Umbilical cord (tissue), 1 donor: ENCODE measurements at regions not wholly inside any gene's neighbourhood (a gene's known extent, or its start where the extent isn't known, plus 50 kb on each side); places are given as distances from the start of the nearest gene placed in this dataset.
A peak's percentile ranks its signal among the peaks of the same experiment; 100 is the strongest.
"Not testable (repeated sequence)": the region's sequence is repeated elsewhere in the genome, so short reads cannot be mapped to it uniquely, and the experiment has no call there.

ENCODE experiments used
- DNase-seq: peaks from one replicate; pipeline ENCODE4 v3.0.0-alpha.2; 2015; ENCODE audit warnings: low spot score

DNA sequence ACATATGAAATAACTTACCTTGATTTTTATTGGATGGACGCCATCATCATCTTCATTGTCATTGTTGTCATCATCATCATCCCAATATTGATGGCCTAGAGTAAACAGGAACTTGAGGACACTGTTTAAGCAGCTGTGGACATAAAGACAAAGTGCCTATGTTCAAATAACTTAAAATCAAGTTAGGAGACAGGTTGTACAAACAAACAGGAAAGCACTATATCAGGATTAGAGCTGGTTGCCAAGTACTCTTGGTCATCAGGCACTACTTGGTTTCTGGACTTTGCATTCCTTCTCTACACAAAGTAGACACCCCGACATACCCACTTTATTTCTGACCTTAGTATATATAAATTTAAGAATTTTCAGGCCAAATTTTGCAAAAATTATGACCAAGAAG is 608.6 kb downstream of the KLHL13 start:
- no peak for DNase-seq

DNA sequence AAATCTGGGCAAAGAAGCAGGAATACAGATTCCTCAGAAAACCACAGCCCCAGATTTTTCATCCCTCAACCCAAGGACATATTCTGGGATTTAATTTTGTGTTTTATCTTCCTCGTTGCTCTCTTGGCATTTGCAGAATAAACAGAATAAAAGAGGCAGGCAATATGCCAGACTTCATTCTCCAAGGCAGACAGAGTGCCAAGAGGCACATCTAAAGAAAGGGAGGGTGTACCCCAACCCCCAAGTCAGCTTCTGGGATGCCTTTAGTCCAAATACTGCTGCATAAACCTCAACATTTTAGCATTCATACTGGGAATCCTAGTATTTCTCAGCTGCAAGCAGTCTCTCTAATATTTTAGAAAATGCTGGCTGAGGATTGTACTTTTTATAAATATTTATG is 629.2 kb downstream of the KLHL13 start:
- peak; percentile 0 for DNase-seq

DNA sequence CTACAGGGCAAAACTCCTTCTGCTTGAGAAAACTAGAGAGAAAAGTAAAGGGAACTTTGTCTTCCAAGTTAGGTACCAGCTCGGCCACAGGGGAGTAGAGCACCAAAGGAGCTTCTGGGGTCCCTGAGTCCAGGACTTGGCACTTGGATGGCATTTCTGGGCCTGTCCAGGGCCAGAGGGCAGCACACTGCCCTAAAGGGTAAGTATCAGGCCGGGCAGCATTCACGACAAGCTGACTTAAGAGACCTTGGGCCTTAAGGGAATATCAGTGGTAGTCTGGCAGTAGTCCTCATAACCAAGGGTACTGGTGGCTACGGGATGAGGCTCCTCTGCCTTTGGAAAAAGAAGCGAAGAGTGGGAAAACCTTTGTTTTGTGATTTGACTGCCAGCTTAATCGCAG is 632.7 kb downstream of the KLHL13 start:
- DNase-seq: no peak

- DNase-seq: no peak
Measured at GRCh38 chrX:117458243-117458968, 658.2 kb downstream of the KLHL13 start.

DNA sequence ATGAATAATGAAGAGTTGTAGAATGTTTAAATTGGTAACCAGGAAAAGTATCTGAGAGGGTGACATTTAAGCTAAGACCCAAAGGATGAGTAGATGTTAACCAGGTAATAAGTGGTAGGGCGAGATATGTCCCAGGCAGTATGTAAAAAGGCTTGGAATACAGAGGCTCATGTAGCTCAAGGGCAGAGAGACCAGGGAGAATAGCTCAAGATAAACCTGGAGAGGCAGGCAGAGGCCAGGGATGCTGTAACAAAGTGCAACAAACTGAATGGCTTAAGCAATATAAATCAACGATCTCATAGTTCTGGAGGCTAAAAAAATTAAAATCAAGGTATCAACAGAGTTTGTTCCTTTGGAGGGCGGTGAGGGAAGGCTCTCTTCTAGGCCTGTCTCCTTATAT is 660.8 kb downstream of the KLHL13 start:
- no peak for DNase-seq

DNA sequence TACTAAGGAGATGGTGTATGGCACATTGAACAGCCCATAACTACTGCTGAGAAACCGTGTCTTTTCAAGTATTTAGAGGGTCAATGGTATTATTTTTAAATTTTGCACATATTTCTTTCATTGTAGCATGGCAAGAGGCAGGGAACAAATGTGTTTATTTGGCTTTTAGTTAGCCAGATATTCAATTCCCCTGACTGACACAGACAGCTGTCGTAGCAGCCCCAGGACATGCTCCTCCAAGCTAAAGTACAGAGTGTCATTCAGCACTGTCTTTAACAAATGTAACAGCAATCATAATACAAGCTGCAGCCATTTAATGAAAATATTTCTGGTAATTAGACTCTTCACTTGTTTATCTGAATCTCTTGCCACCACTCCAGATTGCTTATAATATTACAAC is 687.1 kb downstream of the KLHL13 start:
- DNase-seq: no peak

DNA sequence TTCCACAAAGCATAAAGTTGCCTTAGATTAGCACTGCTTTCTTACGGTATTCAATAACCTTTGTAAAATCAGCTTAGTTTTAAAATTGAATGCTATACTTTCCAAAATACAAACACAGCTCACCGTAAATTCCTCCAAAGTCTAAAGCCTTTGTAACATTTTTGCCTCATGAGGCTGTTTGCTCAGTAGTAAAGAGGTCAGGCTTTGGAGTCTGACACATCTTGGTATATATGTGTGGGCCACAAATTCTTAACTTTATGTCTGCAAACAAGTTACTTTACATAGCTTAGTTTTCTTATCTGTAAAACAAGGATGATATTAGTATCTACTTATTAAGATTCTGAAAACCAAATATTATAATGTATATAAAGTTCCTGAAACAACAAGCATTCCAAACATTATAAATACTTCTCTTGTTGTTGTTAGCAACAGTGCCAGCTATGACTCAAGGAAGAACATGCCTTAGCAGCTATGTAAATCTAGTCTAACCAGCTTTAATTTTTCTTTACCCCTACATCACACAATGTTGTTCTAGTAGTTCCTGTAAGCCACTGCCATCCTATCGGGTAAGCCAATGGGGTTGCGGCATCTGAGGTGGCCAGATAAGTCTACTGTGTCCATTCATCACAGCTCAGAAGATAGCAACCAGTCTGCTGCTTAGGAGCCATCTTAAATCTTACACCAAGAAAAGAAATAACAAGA is 709.0 kb downstream of the KLHL13 start:
- DNase-seq: no peak

- no peak for DNase-seq
Measured at GRCh38 chrX:117400839-117401238, 715.8 kb downstream of the KLHL13 start.

- no peak for DNase-seq
Measured at GRCh38 chrX:117400005-117400404, 716.6 kb downstream of the KLHL13 start.

GRCh38 chrX:117397844-117398243 is 718.8 kb downstream of the KLHL13 start:
- no peak for DNase-seq

DNA sequence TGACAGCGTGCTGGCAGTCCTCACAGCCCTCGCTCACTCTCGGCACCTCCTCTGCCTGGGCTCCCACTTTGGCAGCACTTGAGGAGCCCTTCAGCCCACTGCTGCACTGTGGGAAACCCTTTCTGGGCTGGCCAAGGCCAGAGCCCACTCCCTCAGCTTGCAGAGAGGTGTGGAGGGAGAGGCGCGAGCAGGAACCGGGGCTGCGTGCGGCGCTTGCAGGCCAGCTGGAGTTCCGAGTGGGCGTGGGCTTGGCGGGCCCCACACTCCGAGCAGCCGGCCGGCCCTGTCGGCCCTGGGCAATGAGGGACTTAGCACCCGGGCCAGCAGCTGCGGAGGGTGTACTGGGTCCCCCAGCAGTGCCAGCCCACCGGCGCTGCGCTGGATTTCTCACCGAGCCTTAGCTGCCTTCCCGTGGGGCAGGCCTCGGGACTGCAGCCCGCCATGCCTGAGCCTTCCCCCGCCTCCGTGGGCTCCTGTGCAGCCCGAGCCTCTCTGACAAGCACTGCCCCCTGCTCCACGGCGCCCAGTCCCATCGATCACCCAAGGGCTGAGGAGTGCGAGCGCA is 722.0 kb downstream of the KLHL13 start:
- not testable (repeated sequence) for DNase-seq

- not testable (repeated sequence) for DNase-seq
Measured at GRCh38 chrX:117392360-117392759, 724.2 kb downstream of the KLHL13 start.

- no peak for DNase-seq
Measured at GRCh38 chrX:117376460-117376859, 740.1 kb downstream of the KLHL13 start.

- DNase-seq: peak; percentile 1
Measured at GRCh38 chrX:117335209-117335608, 781.4 kb downstream of the KLHL13 start.

DNA sequence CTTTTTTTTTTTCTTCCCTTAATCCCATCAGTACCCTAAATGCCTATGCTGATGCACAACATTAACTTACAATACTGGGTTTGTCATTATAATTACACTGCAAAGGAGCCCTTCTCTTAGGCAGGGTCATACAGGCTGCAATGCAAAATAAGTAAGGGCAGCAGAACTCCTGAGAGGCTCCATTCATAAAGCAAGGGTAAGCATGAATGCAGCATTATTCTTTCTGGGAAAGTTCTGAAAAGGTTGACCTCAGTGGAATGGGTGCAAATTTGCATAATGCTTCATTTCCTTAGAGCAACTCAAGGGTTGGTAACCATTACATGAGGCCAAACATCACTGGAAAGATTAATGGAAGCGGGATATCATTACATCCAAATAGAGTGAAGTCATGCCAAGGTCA is 789.2 kb downstream of the KLHL13 start:
- DNase-seq: no peak

DNA sequence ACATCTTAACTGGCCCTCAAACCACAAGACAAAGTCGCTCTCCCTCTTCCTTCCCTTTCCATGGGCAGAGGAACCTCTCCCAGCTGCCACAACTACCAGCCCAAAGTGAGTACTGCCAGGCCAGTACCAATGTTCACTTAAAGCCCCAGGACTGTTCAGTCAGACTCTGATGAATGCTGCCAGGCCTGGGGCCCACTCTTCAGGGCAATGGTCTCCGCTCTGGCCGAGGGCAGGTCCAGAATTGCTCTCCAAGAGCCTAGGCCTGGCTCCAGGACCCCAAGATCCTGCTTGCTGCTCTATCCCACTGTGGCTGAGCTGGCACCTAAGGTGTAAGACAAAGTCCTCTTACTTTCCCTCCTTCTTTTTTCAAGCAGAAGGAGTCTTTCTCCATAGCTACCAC is 790.9 kb downstream of the KLHL13 start:
- DNase-seq: no peak

DNA sequence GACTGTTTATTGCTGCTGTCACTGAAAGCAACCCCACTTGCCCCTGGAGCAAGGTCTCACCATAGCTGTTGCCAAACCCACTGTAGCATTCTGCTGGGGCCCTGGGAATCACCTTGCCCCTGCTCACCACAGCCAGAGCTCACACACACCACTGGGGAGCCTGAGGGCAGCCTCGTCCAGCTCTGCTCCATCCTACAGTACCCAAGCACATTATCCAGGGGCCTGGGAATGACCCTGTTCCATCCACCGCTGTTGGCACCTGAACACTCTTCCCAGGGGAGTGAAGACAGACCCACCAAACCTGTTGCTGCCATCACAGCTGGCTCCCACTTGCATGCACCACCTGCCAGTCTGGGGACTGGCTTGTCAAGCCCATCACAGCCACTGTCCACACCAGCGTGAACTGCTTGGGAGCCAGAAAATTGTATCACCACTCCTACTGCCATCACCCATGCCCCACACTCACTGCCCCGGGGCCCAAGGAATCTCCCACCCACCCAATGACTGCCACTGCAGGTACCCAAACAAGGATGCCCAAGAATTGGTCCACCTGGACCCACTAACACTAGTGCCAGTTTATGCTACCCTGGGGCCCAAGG is 811.3 kb downstream of the KLHL13 start:
- no peak for DNase-seq

GRCh38 chrX:117301086-117301485 is 815.5 kb downstream of the KLHL13 start:
- DNase-seq: no peak

DNA sequence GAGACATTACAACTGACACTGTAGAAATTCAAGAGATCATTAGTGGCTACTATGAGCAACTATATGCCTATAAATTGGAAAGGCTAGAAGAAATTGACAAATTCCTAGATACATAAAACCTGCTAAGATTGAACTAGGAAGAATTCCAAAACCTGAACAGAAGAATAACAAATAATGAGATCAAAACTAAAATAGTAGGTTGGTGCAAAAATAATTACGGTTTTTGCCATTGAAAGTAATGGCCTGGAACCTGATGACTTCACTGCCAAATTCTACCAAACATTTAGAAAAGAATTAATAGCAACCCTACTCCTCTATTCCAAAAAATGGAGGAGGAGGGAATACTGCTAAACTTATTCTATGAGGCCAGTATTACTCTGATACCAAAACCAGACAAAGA is 824.9 kb downstream of the KLHL13 start:
- no peak for DNase-seq

- DNase-seq: peak; percentile 3
Measured at GRCh38 chrX:117274965-117275364, 812.2 kb upstream of the CT83 start.
